OCI-LY3 (cell line): ENCODE measurements at regions not wholly inside any gene's neighbourhood (a gene's known extent, or its start where the extent isn't known, plus 50 kb on each side); places are given as distances from the start of the nearest gene placed in this dataset.

Experiments
- CTCF ChIP-seq: fragments of 200-600, 300-600 bp; sonication (generic); IDR thresholded peaks from 2 replicates; pipeline ENCODE4 v1.5.1; 2014; ENCODE audit warnings: antibody characterized with exemption, low read length, low read depth
- EZH2phosphoT487 ChIP-seq: fragments of 200-600 bp; shearing (Covaris generic); IDR thresholded peaks from 2 replicates; pipeline ENCODE4 v1.6.1; 2018; ENCODE audit warnings: antibody characterized with exemption, mixed run types, low read depth

- TF ChIP-seq CTCF = no peak
- no peak for TF ChIP-seq EZH2phosphoT487
These were observed 464.9 kb downstream of the PCDH7 start for GRCh38 chr4:31185014-31185585.
